Loucy (cell line): ENCODE measurements at regions not wholly inside any gene's neighbourhood (a gene's known extent, or its start where the extent isn't known, plus 50 kb on each side); places are given as distances from the start of the nearest gene placed in this dataset.

Source experiments
- EZH2phosphoT487 ChIP-seq: fragments of 200-600 bp; IDR thresholded peaks from 2 replicates; pipeline ENCODE4 v1.6.1; 2018; ENCODE audit warnings: antibody characterized with exemption, mild to moderate bottlenecking, moderate library complexity, borderline replicate concordance
- TF ChIP-seq, protein P1 (sequence below): fragments of 200-600 bp; sonication (generic); conservative IDR thresholded peaks from 2 replicates; pipeline ENCODE4 v1.5.1; 2014; ENCODE audit warnings: mild to moderate bottlenecking, antibody characterized with exemption, low read length

DNA sequence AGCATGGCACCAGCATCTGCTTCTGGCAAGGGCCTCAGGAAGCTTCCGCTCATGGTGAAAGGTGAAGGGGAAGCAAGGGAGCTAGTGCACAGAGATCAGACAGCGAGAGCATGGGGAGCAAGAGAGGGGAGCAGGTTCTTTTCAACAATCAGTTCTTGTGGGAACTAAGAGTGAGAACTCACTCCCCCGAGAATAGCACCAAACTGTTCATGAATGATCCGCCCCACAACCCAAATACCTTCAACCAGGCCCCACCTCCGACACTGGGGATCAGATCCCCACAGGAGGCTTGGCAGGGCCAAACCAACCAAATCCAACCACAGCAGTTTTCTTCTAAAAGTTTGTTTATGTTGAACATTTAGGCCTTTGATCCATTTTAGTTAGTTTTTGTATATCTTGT lies 69.7 kb upstream of the BHLHE23 start:
- TF ChIP-seq, protein P1, sequence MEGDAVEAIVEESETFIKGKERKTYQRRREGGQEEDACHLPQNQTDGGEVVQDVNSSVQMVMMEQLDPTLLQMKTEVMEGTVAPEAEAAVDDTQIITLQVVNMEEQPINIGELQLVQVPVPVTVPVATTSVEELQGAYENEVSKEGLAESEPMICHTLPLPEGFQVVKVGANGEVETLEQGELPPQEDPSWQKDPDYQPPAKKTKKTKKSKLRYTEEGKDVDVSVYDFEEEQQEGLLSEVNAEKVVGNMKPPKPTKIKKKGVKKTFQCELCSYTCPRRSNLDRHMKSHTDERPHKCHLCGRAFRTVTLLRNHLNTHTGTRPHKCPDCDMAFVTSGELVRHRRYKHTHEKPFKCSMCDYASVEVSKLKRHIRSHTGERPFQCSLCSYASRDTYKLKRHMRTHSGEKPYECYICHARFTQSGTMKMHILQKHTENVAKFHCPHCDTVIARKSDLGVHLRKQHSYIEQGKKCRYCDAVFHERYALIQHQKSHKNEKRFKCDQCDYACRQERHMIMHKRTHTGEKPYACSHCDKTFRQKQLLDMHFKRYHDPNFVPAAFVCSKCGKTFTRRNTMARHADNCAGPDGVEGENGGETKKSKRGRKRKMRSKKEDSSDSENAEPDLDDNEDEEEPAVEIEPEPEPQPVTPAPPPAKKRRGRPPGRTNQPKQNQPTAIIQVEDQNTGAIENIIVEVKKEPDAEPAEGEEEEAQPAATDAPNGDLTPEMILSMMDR: no peak
- TF ChIP-seq EZH2phosphoT487: no peak
